H9 (cell line): ENCODE measurements at regions not wholly inside any gene's neighbourhood (a gene's known extent, or its start where the extent isn't known, plus 50 kb on each side); places are given as distances from the start of the nearest gene placed in this dataset.

Experiments used
- DNase-seq: peaks from one replicate; pipeline ENCODE4 v3.0.0-alpha.2; 2017
- H2AFZ ChIP-seq: one replicate; pipeline ENCODE4 v1.6.1; 2013; ENCODE audit warnings: mild to moderate bottlenecking, low read length, control low read depth, moderate library complexity
- H2AK5ac ChIP-seq: 2 replicates; pipeline ENCODE4 v1.6.1; 2013; ENCODE audit warnings: low read length, control low read depth, mixed read lengths; ENCODE audit not compliant: insufficient read length
- H2BK120ac ChIP-seq: one replicate; pipeline ENCODE4 v1.6.1; 2013; ENCODE audit warnings: low read depth, mild to moderate bottlenecking, low read length, control low read depth, inconsistent platforms; ENCODE audit not compliant: poor library complexity, severe bottlenecking
- H2BK12ac ChIP-seq: 2 replicates; pipeline ENCODE4 v1.6.1; 2013; ENCODE audit warnings: low read length, control low read depth, mixed read lengths, low read depth; ENCODE audit not compliant: insufficient read length
- H2BK15ac ChIP-seq: 2 replicates; pipeline ENCODE4 v1.6.1; 2013; ENCODE audit warnings: low read depth, low read length, control low read depth
- H2BK20ac ChIP-seq: one replicate; pipeline ENCODE4 v1.6.1; 2013; ENCODE audit warnings: low read depth, mild to moderate bottlenecking, low read length, control low read depth, inconsistent platforms; ENCODE audit not compliant: poor library complexity, severe bottlenecking
- H2BK5ac ChIP-seq: 2 replicates; pipeline ENCODE4 v1.6.1; 2013; ENCODE audit warnings: low read length, control low read depth, mixed read lengths; ENCODE audit not compliant: insufficient read length
- H3K14ac ChIP-seq: 2 replicates; pipeline ENCODE4 v1.6.1; 2013; ENCODE audit warnings: low read length, control low read depth; ENCODE audit not compliant: insufficient read depth
- H3K18ac ChIP-seq: 2 replicates; pipeline ENCODE4 v1.6.1; 2013; ENCODE audit warnings: low read depth, mild to moderate bottlenecking, mixed read lengths, low read length, control low read depth; ENCODE audit not compliant: insufficient read length
- H3K23ac ChIP-seq: 2 replicates; pipeline ENCODE4 v1.6.1; 2013; ENCODE audit warnings: low read length, control low read depth, mixed read lengths, low read depth; ENCODE audit not compliant: insufficient read length
- H3K23me2 ChIP-seq: 2 replicates; pipeline ENCODE4 v1.6.1; 2013; ENCODE audit warnings: low read depth, mild to moderate bottlenecking, mixed read lengths, low read length, control low read depth; ENCODE audit not compliant: insufficient read length, poor library complexity, severe bottlenecking
- H3K27ac ChIP-seq: 2 replicates; pipeline ENCODE4 v1.5.1; 2013; ENCODE audit warnings: low read length, control low read depth, mixed read lengths, low read depth; ENCODE audit not compliant: insufficient read length
- H3K27me3 ChIP-seq: 2 replicates; pipeline ENCODE4 v1.6.1; 2013; ENCODE audit warnings: low read length, control low read depth, inconsistent platforms; ENCODE audit not compliant: insufficient read depth
- H3K4ac ChIP-seq: 2 replicates; pipeline ENCODE4 v1.6.1; 2013; ENCODE audit warnings: low read depth, mild to moderate bottlenecking, control low read depth, inconsistent platforms, low read length, moderate library complexity
- H3K4me1 ChIP-seq: 2 replicates; pipeline ENCODE4 v1.6.1; 2013; ENCODE audit warnings: low read length, control low read depth, inconsistent platforms; ENCODE audit not compliant: insufficient read depth
- H3K4me2 ChIP-seq: 2 replicates; pipeline ENCODE4 v1.6.1; 2013; ENCODE audit warnings: low read length, control low read depth, mixed read lengths; ENCODE audit not compliant: insufficient read length, insufficient read depth
- H3K56ac ChIP-seq: 2 replicates; pipeline ENCODE4 v1.6.1; 2013; ENCODE audit warnings: low read depth, mild to moderate bottlenecking, mixed read lengths, low read length, control low read depth; ENCODE audit not compliant: insufficient read length
- H3K79me1 ChIP-seq: 2 replicates; pipeline ENCODE4 v1.6.1; 2013; ENCODE audit warnings: low read depth, mild to moderate bottlenecking, moderate library complexity, low read length, control low read depth, inconsistent platforms; ENCODE audit not compliant: insufficient read depth, poor library complexity, severe bottlenecking
- H3K79me2 ChIP-seq: 2 replicates; pipeline ENCODE4 v1.6.1; 2013; ENCODE audit warnings: low read length, control low read depth, inconsistent platforms; ENCODE audit not compliant: insufficient read depth
- H3K9ac ChIP-seq: 2 replicates; pipeline ENCODE4 v1.6.1; 2013; ENCODE audit warnings: low read length, control low read depth, mixed read lengths; ENCODE audit not compliant: insufficient read length; ENCODE audit errors: extremely low read depth
- H3K9me3 ChIP-seq: one replicate; pipeline ENCODE4 v1.6.1; 2013; ENCODE audit warnings: low read depth, low read length, inconsistent platforms; ENCODE audit not compliant: control insufficient read depth
- H3T11ph ChIP-seq: one replicate; pipeline ENCODE4 v1.6.1; 2013; ENCODE audit warnings: mild to moderate bottlenecking, low read length, control low read depth, inconsistent platforms
- H4K20me1 ChIP-seq: one replicate; pipeline ENCODE4 v1.6.1; 2013; ENCODE audit not compliant: control insufficient read depth, insufficient read length, insufficient read depth
- H4K5ac ChIP-seq: 2 replicates; pipeline ENCODE4 v1.6.1; 2013; ENCODE audit warnings: low read depth, mild to moderate bottlenecking, mixed read lengths, low read length, control low read depth; ENCODE audit not compliant: insufficient read length
- H4K8ac ChIP-seq: replicated peaks from 2 replicates; pipeline ENCODE4 v1.6.1; 2013; ENCODE audit warnings: low read length, control low read depth, mixed read lengths, low read depth; ENCODE audit not compliant: insufficient read length
- H4K91ac ChIP-seq: 2 replicates; pipeline ENCODE4 v1.6.1; 2013; ENCODE audit warnings: low read depth, mild to moderate bottlenecking, moderate library complexity, mixed read lengths, low read length, control low read depth; ENCODE audit not compliant: insufficient read length
- H3K27ac Mint-ChIP-seq, 3 experiments: 2 replicates in 2 of 3; 3 replicates in 1 of 3; pipeline ENCODE4 v1.8.0; 2020 to 2021; ENCODE audit warnings: mixed read lengths in 3 of 3, mild to moderate bottlenecking in 1 of 3, moderate library complexity in 1 of 3
- H3K27me3 Mint-ChIP-seq: 2 replicates; pipeline ENCODE4 v1.8.0; 2021; ENCODE audit warnings: low read depth, mild to moderate bottlenecking, moderate library complexity, mixed read lengths
- H3K36me3 Mint-ChIP-seq, 3 experiments: 2 replicates in 2 of 3; 3 replicates in 1 of 3; pipeline ENCODE4 v1.8.0; 2020 to 2021; ENCODE audit warnings: low read depth in 3 of 3, mixed read lengths in 3 of 3; ENCODE audit not compliant: insufficient read depth in 1 of 3
- H3K4me1 Mint-ChIP-seq, 2 experiments: 2 replicates each; pipeline ENCODE4 v1.8.0; 2020; ENCODE audit warnings: mixed read lengths in 2 of 2
- H3K4me3 Mint-ChIP-seq, 2 experiments: 2 replicates in 1 of 2; 3 replicates in 1 of 2; pipeline ENCODE4 v1.8.0; 2020 to 2021; ENCODE audit warnings: mild to moderate bottlenecking in 2 of 2, mixed read lengths in 2 of 2, moderate library complexity in 1 of 2
- H3K9me3 Mint-ChIP-seq, 2 experiments: 2 replicates in 1 of 2; 3 replicates in 1 of 2; pipeline ENCODE4 v1.8.0; 2020; ENCODE audit warnings: mild to moderate bottlenecking in 2 of 2, mixed read lengths in 2 of 2, moderate library complexity in 1 of 2
- CTCF ChIP-seq: fragments of 200-600 bp; sonication (generic); conservative IDR thresholded peaks from 3 replicates; pipeline ENCODE4 v1.8.0; 2021; ENCODE audit warnings: antibody characterized with exemption, mild to moderate bottlenecking
- WGBS: extraction: QIAGEN DNeasy Blood & Tissue Kit; methylation state at CpG from one replicate; pipeline ENCODE4 v1.1.7; 2013; ENCODE audit warnings: missing lambda C conversion rate, low lambda C conversion rate, mixed read lengths; ENCODE audit not compliant: insufficient read length; ENCODE audit errors: extremely low coverage; 5-methylcytosine and 5-hydroxymethylcytosine counted together

- Mint-ChIP-seq H3K9me3 (no peaks in the 10 kb centered on the region), H3K36me3 (no peaks in the 10 kb centered on the region), H3K27me3 (0 out of 2 replicates have a peak, but pooled peaks cover 2% of the 10 kb centered on the region), H3K27ac (no peak overlapping the region), H3K4me1 (peaks cover 0 to 2% of the 10 kb centered on the region in 2 experiments; a peak in 2 of 4 replicates), H3K4me3 (no peak overlapping the region)
- Histone ChIP-seq H3T11ph (no peak overlapping the region), H2BK5ac (no peak overlapping the region), H2AFZ (no peak overlapping the region), H3K27me3 (no peaks in the 10 kb centered on the region), H4K91ac (no peak overlapping the region), H3K23me2 (no peaks in the 10 kb centered on the region), H2BK15ac (no peak overlapping the region), H3K79me1 (no peaks in the 10 kb centered on the region), H2BK120ac (no peak overlapping the region), H3K4ac (no peak overlapping the region), H3K56ac (no peak overlapping the region), H2BK20ac (no peak overlapping the region), H4K20me1 (no peaks in the 10 kb centered on the region), H3K9ac (no peak overlapping the region), H3K27ac (no peak overlapping the region), H3K9me3 (no peaks in the 10 kb centered on the region), H4K8ac (no peak overlapping the region), H3K79me2 (no peaks in the 10 kb centered on the region), H3K18ac (no peak overlapping the region), H3K4me2 (no peak overlapping the region), H2AK5ac (no peak overlapping the region), H3K14ac (no peak overlapping the region), H3K4me1 (0 out of 2 replicates have a peak, but pooled peaks cover 2% of the 10 kb centered on the region), H3K23ac (no peak overlapping the region), H4K5ac (no peak overlapping the region), H2BK12ac (no peak overlapping the region)
- no peak for TF ChIP-seq CTCF
- no peak for DNase-seq
- WGBS = no CpG with 5 or more reads among the region's 2 CpGs
Measured at GRCh38 chr2:12615509-12615908, 101.2 kb upstream of the TRIB2 start.
